Neural crest cell (in vitro differentiated cells): ENCODE measurements at regions not wholly inside any gene's neighbourhood (a gene's known extent, or its start where the extent isn't known, plus 50 kb on each side); places are given as distances from the start of the nearest gene placed in this dataset.

Experiments used
- DNase-seq: peaks from one replicate; pipeline ENCODE4 v3.0.0; 2021; ENCODE audit warnings: low read depth, mixed read lengths, low spot score
- H3K27ac Mint-ChIP-seq: one replicate; pipeline ENCODE4 v1.8.0; 2021; ENCODE audit warnings: mild to moderate bottlenecking, mixed read lengths; ENCODE audit not compliant: unreplicated experiment
- H3K27me3 Mint-ChIP-seq: 2 replicates; pipeline ENCODE4 v1.8.0; 2021; ENCODE audit warnings: low read depth, mild to moderate bottlenecking, mixed read lengths
- H3K36me3 Mint-ChIP-seq: 2 replicates; pipeline ENCODE4 v1.8.0; 2021; ENCODE audit warnings: low read depth, mild to moderate bottlenecking, mixed read lengths
- H3K4me1 Mint-ChIP-seq: 2 replicates; pipeline ENCODE4 v1.8.0; 2021; ENCODE audit warnings: mixed read lengths
- H3K4me3 Mint-ChIP-seq: one replicate; pipeline ENCODE4 v1.8.0; 2021; ENCODE audit warnings: mild to moderate bottlenecking, mixed read lengths
- H3K9me3 Mint-ChIP-seq: 2 replicates; pipeline ENCODE4 v1.8.0; 2021; ENCODE audit warnings: mixed read lengths
- TF ChIP-seq, protein P1 (sequence below): fragments of 200-600 bp; sonication (generic); conservative IDR thresholded peaks from 2 replicates; pipeline ENCODE4 v1.5.0; 2021; ENCODE audit warnings: antibody characterized with exemption, mild to moderate bottlenecking

GRCh38 chr6:149260214-149260874 is 57.2 kb upstream of the TAB2 start:
- TF ChIP-seq, protein P1, sequence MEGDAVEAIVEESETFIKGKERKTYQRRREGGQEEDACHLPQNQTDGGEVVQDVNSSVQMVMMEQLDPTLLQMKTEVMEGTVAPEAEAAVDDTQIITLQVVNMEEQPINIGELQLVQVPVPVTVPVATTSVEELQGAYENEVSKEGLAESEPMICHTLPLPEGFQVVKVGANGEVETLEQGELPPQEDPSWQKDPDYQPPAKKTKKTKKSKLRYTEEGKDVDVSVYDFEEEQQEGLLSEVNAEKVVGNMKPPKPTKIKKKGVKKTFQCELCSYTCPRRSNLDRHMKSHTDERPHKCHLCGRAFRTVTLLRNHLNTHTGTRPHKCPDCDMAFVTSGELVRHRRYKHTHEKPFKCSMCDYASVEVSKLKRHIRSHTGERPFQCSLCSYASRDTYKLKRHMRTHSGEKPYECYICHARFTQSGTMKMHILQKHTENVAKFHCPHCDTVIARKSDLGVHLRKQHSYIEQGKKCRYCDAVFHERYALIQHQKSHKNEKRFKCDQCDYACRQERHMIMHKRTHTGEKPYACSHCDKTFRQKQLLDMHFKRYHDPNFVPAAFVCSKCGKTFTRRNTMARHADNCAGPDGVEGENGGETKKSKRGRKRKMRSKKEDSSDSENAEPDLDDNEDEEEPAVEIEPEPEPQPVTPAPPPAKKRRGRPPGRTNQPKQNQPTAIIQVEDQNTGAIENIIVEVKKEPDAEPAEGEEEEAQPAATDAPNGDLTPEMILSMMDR = no peak
- Mint-ChIP-seq H3K27ac (no peak overlapping the region), H3K36me3 (no peaks in the 10 kb centered on the region), H3K4me1 (peaks cover 21% of the 10 kb centered on the region), H3K9me3 (no peaks in the 10 kb centered on the region), H3K4me3 (no peak overlapping the region), H3K27me3 (no peaks in the 10 kb centered on the region)
- DNase-seq = no peak

GRCh38 chr6:149261364-149262040 is 56.0 kb upstream of the TAB2 start:
- H3K36me3 Mint-ChIP-seq = no peaks in the 10 kb centered on the region
- DNase-seq = no peak
- H3K27me3 Mint-ChIP-seq = no peaks in the 10 kb centered on the region

GRCh38 chr6:149263321-149263720 is 54.2 kb upstream of the TAB2 start:
- H3K27me3 Mint-ChIP-seq = no peaks in the 10 kb centered on the region

More at GRCh38 chr6:149261364-149262040, 56.0 kb upstream of the TAB2 start:
- no peak overlapping the region for H3K27ac Mint-ChIP-seq
- TF ChIP-seq, protein P1 = no peak
- no peak overlapping the region for H3K4me3 Mint-ChIP-seq
- peaks cover 21% of the 10 kb centered on the region for H3K4me1 Mint-ChIP-seq
- no peaks in the 10 kb centered on the region for H3K9me3 Mint-ChIP-seq

GRCh38 chr6:149264629-149265028 is 52.9 kb upstream of the TAB2 start:
- H3K36me3 Mint-ChIP-seq = no peaks in the 10 kb centered on the region
- no peaks in the 10 kb centered on the region for H3K9me3 Mint-ChIP-seq
- no peak for DNase-seq
- no peak overlapping the region for H3K4me3 Mint-ChIP-seq
- no peaks in the 10 kb centered on the region for H3K27me3 Mint-ChIP-seq
- no peak overlapping the region for H3K27ac Mint-ChIP-seq
- H3K4me1 Mint-ChIP-seq = peaks cover 15% of the 10 kb centered on the region
- TF ChIP-seq, protein P1 = no peak

More at GRCh38 chr6:149263321-149263720, 54.2 kb upstream of the TAB2 start:
- DNase-seq = no peak
- TF ChIP-seq, protein P1 = no peak
- no peaks in the 10 kb centered on the region for H3K9me3 Mint-ChIP-seq
- H3K4me1 Mint-ChIP-seq = peaks cover 21% of the 10 kb centered on the region
- no peak overlapping the region for H3K27ac Mint-ChIP-seq
- H3K36me3 Mint-ChIP-seq = no peaks in the 10 kb centered on the region
- no peak overlapping the region for H3K4me3 Mint-ChIP-seq

DNA sequence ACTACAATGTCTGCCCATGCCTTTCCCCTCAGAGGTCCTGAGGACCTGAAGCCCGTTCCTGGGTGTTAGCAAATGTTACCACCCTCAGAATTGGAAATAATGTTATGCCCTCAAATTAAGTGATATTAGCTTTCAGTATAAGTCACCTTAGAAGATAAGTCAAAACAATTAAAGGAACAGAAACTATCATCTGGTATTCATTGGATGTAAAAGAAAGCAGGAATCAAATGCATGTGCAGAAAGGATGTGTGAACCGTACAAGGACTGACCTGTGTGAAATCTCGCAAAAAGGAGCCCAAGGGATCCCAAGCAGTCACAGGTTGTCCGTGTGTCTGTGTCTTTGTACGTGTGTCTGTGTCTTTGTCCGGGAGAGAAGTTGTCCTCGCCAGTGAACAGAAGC is 51.6 kb upstream of the TAB2 start:
- Mint-ChIP-seq H3K9me3 (no peaks in the 10 kb centered on the region), H3K4me1 (peaks cover 15% of the 10 kb centered on the region), H3K4me3 (no peak overlapping the region), H3K36me3 (no peaks in the 10 kb centered on the region), H3K27me3 (no peaks in the 10 kb centered on the region), H3K27ac (no peak overlapping the region)
- DNase-seq = no peak
- TF ChIP-seq, protein P1 = no peak
